ENCODE measurements at regions not wholly inside any gene's neighbourhood (a gene's known extent, or its start where the extent isn't known, plus 50 kb on each side); places are given as distances from the start of the nearest gene placed in this dataset.

- TF ChIP-seq CTCF (conservative IDR thresholded peaks at IDR 0.05) = no peak
These were observed 631.3 kb downstream of the NSUN3 start for GRCh38 chr3:94693997-94694640.

GRCh38 chr3:94694894-94695293 lies 632.0 kb downstream of the NSUN3 start:
- H3K27ac ChIP-seq = no peak overlapping the region
- TF ChIP-seq CTCF (conservative IDR thresholded peaks at IDR 0.05) = no peak

More at GRCh38 chr3:94693997-94694640, 631.3 kb downstream of the NSUN3 start:
- no peak overlapping the region for H3K27ac ChIP-seq

- no peak for TF ChIP-seq CTCF (conservative IDR thresholded peaks at IDR 0.05)
These were observed 641.6 kb downstream of the NSUN3 start for GRCh38 chr3:94704467-94704866.

GRCh38 chr3:94709249-94709902 lies 646.5 kb downstream of the NSUN3 start:
- no peak overlapping the region for H3K27ac ChIP-seq
- no peak for TF ChIP-seq CTCF (conservative IDR thresholded peaks at IDR 0.05)

More at GRCh38 chr3:94704467-94704866, 641.6 kb downstream of the NSUN3 start:
- H3K27ac ChIP-seq = no peak overlapping the region

GRCh38 chr3:94714194-94714593 lies 651.3 kb downstream of the NSUN3 start:
- TF ChIP-seq CTCF (conservative IDR thresholded peaks at IDR 0.05) = no peak
- no peak overlapping the region for H3K27ac ChIP-seq

GRCh38 chr3:94716326-94717018 lies 653.6 kb downstream of the NSUN3 start:
- TF ChIP-seq CTCF (conservative IDR thresholded peaks at IDR 0.05) = peak; percentile 82
- H3K27ac ChIP-seq = peak overlapping the region; percentile 11; the same call in 1 of the 2 replicates

- no peak for TF ChIP-seq CTCF (conservative IDR thresholded peaks at IDR 0.05)
- no peak overlapping the region for H3K27ac ChIP-seq
These were observed 671.3 kb downstream of the NSUN3 start for GRCh38 chr3:94734206-94734605.
